Uterus (tissue), 3 donors: ENCODE measurements at regions not wholly inside any gene's neighbourhood (a gene's known extent, or its start where the extent isn't known, plus 50 kb on each side); places are given as distances from the start of the nearest gene placed in this dataset.

Source experiments
- DNase-seq, 2 donors: peaks; one replicate each; pipeline ENCODE4 v3.0.0-alpha.2; 2019 to 2020
- H3K27ac ChIP-seq, 2 donors: fragments of 200-600 bp; sonication (generic); 1 replicate in 1 of 2; 2 replicates in 1 of 2; pipeline ENCODE4 v1.5.1; 2016 to 2018
- H3K27me3 ChIP-seq, 2 donors: fragments of 200-600 bp; sonication (generic); one replicate each; pipeline ENCODE4 v1.5.1; 2018 to 2019; ENCODE audit warnings: control low read depth in 1 of 2
- H3K36me3 ChIP-seq, 2 donors: fragments of 200-600 bp; sonication (generic); one replicate each; pipeline ENCODE4 v1.5.1; 2019; ENCODE audit warnings: control low read depth in 1 of 2
- H3K4me1 ChIP-seq, 2 donors: fragments of 200-600 bp; sonication (generic); one replicate each; pipeline ENCODE4 v1.5.1; 2018 to 2019; ENCODE audit warnings: control low read depth in 1 of 2
- H3K4me3 ChIP-seq, 2 donors: fragments of 200-600 bp; sonication (generic); 1 replicate in 1 of 2; 2 replicates in 1 of 2; pipeline ENCODE4 v1.5.1; 2018 to 2019; ENCODE audit warnings: mild to moderate bottlenecking in 1 of 2
- H3K9me3 ChIP-seq, 2 donors: fragments of 200-600 bp; sonication (generic); one replicate each; pipeline ENCODE4 v1.5.1; 2019; ENCODE audit warnings: control low read depth in 1 of 2
- POLR2A ChIP-seq, 2 donors: fragments of 450-650 bp; IDR thresholded peaks; one replicate each; pipeline ENCODE4 v1.6.1; 2016; ENCODE audit warnings: antibody characterized with exemption in 2 of 2, mild to moderate bottlenecking in 1 of 2, moderate library complexity in 1 of 2
- intact Hi-C: fragments of 100-400 bp; cut with DNase I; formaldehyde crosslinking; loops from one replicate; pipeline ENCODE4 v1.15.1; 2023; ENCODE audit warnings: low total_unique reads
- TF ChIP-seq, protein P1 (sequence below), 4 experiments: fragments of 200-600 bp in 2 of 4; fragments of 450-650 bp in 2 of 4; sonication (generic) in 2 of 4; IDR thresholded peaks; one replicate each; pipeline ENCODE4 v1.5.1; 2016 to 2019; ENCODE audit warnings: antibody characterized with exemption in 4 of 4, mild to moderate bottlenecking in 2 of 4, moderate library complexity in 1 of 4
- donor health status: DM: yes; HTN: yes; CAD: no.

- H3K27ac ChIP-seq = no peak overlapping the region
- H3K4me1 ChIP-seq = no peaks in the 10 kb centered on the region
- DNase-seq = no peak
- no peaks in the 10 kb centered on the region for H3K9me3 ChIP-seq
- intact Hi-C loops = no loop called here
- H3K36me3 ChIP-seq = no peaks in the 10 kb centered on the region
- no peaks in the 10 kb centered on the region for H3K27me3 ChIP-seq
- H3K4me3 ChIP-seq = no peak overlapping the region
- TF ChIP-seq POLR2A (IDR thresholded peaks at IDR 0.05) = no peak
- TF ChIP-seq, protein P1, sequence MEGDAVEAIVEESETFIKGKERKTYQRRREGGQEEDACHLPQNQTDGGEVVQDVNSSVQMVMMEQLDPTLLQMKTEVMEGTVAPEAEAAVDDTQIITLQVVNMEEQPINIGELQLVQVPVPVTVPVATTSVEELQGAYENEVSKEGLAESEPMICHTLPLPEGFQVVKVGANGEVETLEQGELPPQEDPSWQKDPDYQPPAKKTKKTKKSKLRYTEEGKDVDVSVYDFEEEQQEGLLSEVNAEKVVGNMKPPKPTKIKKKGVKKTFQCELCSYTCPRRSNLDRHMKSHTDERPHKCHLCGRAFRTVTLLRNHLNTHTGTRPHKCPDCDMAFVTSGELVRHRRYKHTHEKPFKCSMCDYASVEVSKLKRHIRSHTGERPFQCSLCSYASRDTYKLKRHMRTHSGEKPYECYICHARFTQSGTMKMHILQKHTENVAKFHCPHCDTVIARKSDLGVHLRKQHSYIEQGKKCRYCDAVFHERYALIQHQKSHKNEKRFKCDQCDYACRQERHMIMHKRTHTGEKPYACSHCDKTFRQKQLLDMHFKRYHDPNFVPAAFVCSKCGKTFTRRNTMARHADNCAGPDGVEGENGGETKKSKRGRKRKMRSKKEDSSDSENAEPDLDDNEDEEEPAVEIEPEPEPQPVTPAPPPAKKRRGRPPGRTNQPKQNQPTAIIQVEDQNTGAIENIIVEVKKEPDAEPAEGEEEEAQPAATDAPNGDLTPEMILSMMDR (IDR thresholded peaks at IDR 0.05) = no peak
These were observed 1331.2 kb upstream of the GBE1 start for GRCh38 chr3:83092521-83093221.

DNA sequence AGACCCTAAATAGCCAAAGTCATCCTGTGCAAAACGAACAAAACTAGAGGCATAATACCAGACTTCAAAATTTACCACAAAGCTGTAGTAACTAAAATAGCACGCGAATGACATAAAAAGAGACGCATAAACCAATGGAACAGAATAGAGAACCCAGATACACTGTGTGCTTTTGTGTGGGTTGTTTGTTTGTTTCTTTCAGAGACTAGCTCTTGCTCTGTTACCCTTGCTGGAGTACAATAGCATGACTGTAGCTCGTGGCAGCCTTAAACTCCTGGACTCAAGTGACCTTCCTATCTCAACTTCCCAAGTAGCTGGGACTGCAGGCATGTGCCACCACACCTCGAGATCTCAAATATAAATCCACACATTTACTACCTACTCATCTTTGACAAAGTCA lies 1314.6 kb upstream of the GBE1 start:
- H3K9me3 ChIP-seq = no peaks in the 10 kb centered on the region
- intact Hi-C loops = no loop called here
- H3K27me3 ChIP-seq = no peaks in the 10 kb centered on the region
- no peaks in the 10 kb centered on the region for H3K4me1 ChIP-seq
- no peak for DNase-seq
- no peak overlapping the region for H3K27ac ChIP-seq
- H3K4me3 ChIP-seq = no peak overlapping the region
- TF ChIP-seq POLR2A (IDR thresholded peaks at IDR 0.05) = no peak
- TF ChIP-seq, protein P1 (IDR thresholded peaks at IDR 0.05) = no peak
- no peaks in the 10 kb centered on the region for H3K36me3 ChIP-seq

DNA sequence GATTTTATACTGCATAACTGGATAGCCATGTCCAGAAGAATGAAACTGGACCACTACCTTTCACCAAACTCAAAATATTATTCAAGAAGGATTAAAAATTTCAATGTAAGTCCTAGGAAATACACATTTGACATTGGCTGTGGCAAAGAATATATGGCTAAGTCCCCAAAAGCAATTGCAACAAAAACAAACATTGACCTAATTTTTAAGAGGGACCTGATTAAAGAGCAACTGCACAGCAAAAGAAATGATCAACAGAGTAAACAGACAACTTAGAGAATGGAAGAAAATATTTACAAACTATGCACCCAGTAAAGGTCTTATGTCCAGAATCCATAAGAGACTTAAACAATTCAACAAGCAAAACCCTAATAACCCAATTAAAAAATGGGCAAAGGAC lies 1313.0 kb upstream of the GBE1 start:
- no peak for DNase-seq
- H3K4me1 ChIP-seq = no peaks in the 10 kb centered on the region
- H3K27me3 ChIP-seq = no peaks in the 10 kb centered on the region
- no peak overlapping the region for H3K27ac ChIP-seq
- H3K36me3 ChIP-seq = no peaks in the 10 kb centered on the region
- H3K9me3 ChIP-seq = no peaks in the 10 kb centered on the region
- H3K4me3 ChIP-seq = no peak overlapping the region
- intact Hi-C loops = no loop called here
- no peak for TF ChIP-seq POLR2A (IDR thresholded peaks at IDR 0.05)
- TF ChIP-seq, protein P1 (IDR thresholded peaks at IDR 0.05) = no peak

DNA sequence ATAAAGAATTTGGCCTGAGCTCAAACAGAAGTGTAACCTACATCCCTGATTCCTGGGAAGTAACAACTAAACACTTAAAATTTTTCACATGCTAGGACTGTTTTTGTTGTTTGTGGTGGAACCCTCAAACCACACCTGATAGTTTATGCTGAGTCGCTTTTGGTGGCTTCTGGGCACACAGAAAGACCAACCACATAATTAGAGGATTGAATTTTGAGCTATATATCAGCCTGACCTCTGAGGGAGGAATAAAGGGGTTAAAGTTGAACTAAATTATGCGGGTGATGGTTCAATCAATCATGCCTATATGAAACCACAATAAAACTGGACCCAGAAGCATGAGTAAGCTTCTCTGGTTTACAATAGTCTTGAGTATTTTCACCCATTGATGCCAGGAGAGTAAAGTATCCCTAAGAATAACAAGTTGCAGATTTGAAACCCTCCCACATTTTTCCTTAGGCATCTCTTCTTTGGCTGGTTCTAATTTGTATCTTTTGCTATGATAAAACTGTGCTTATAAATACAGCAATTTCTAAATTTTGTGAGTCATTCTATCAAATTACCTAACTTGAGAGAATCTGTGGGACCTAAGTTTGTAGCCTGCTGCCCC lies 1304.5 kb upstream of the GBE1 start:
- H3K36me3 ChIP-seq = no peaks in the 10 kb centered on the region

GRCh38 chr3:83063446-83063845 lies 1302.0 kb upstream of the GBE1 start:
- intact Hi-C loops = no loop called here
- H3K36me3 ChIP-seq = no peaks in the 10 kb centered on the region
- TF ChIP-seq, protein P1 (IDR thresholded peaks at IDR 0.05) = no peak
- TF ChIP-seq POLR2A (IDR thresholded peaks at IDR 0.05) = no peak
- no peak overlapping the region for H3K27ac ChIP-seq
- H3K9me3 ChIP-seq = no peaks in the 10 kb centered on the region
- DNase-seq = no peak
- no peak overlapping the region for H3K4me3 ChIP-seq
- H3K4me1 ChIP-seq = no peaks in the 10 kb centered on the region
- H3K27me3 ChIP-seq = no peaks in the 10 kb centered on the region

More for the DNA sequence above, 1304.5 kb upstream of the GBE1 start:
- H3K27ac ChIP-seq = no peak overlapping the region
- TF ChIP-seq, protein P1 (IDR thresholded peaks at IDR 0.05) = no peak
- no peak for TF ChIP-seq POLR2A (IDR thresholded peaks at IDR 0.05)
- intact Hi-C loops = no loop called here
- no peaks in the 10 kb centered on the region for H3K4me1 ChIP-seq
- no peak for DNase-seq
- no peaks in the 10 kb centered on the region for H3K9me3 ChIP-seq
- H3K4me3 ChIP-seq = no peak overlapping the region
- no peaks in the 10 kb centered on the region for H3K27me3 ChIP-seq
